Stimulated activated effector memory CD8-positive, alpha-beta T cell treated with anti-CD3 and anti-CD28 coated beads, Interleukin-12 subunit alpha, Interleukin-12 subunit beta, amount 100 ng/mL, for 72 hours (primary cell): ENCODE measurements at regions not wholly inside any gene's neighbourhood (a gene's known extent, or its start where the extent isn't known, plus 50 kb on each side); places are given as distances from the start of the nearest gene placed in this dataset.
"Not testable (repeated sequence)": the region's sequence is repeated elsewhere in the genome, so short reads cannot be mapped to it uniquely, and the experiment has no call there.

Experiments used
- ATAC-seq: fragments of 150-1000 bp; cut with Tn5 transposase; 2 replicates; pipeline ENCODE4 v1.10.0; 2021
- DNase-seq, 2 donors: peaks; one replicate each; pipeline ENCODE4 v3.0.0; 2021 to 2022; ENCODE audit warnings: low spot score in 2 of 2
- H3K27ac Mint-ChIP-seq: one replicate; pipeline ENCODE4 v1.8.0; 2022; ENCODE audit warnings: mild to moderate bottlenecking, mixed read lengths
- H3K36me3 Mint-ChIP-seq: one replicate; pipeline ENCODE4 v1.8.0; 2022; ENCODE audit warnings: mild to moderate bottlenecking, mixed read lengths
- H3K4me1 Mint-ChIP-seq: one replicate; pipeline ENCODE4 v1.8.0; 2022; ENCODE audit warnings: mixed read lengths
- H3K4me3 Mint-ChIP-seq: one replicate; pipeline ENCODE4 v1.8.0; 2022; ENCODE audit warnings: mild to moderate bottlenecking, mixed read lengths
- H3K9me3 Mint-ChIP-seq: one replicate; pipeline ENCODE4 v1.8.0; 2022; ENCODE audit warnings: mixed read lengths

GRCh38 chr13:65744836-65745235, 1485.3 kb downstream of the PCDH9 start:
- Mint-ChIP-seq H3K27ac (no peak overlapping the region), H3K4me1 (no peaks in the 10 kb centered on the region), H3K36me3 (no peaks in the 10 kb centered on the region), H3K4me3 (no peak overlapping the region), H3K9me3 (peaks cover 10% of the 10 kb centered on the region)
- DNase-seq = no peak
- ATAC-seq = no peak

- H3K36me3 Mint-ChIP-seq = no peaks in the 10 kb centered on the region
- DNase-seq (no peak), ATAC-seq (no peak)
- H3K9me3 Mint-ChIP-seq = peaks cover 27% of the 10 kb centered on the region
- H3K4me3 Mint-ChIP-seq = no peak overlapping the region
- H3K4me1 Mint-ChIP-seq = no peaks in the 10 kb centered on the region
- H3K27ac Mint-ChIP-seq = no peak overlapping the region
Measured at GRCh38 chr13:65733110-65733509, 1497.0 kb downstream of the PCDH9 start.

GRCh38 chr13:65727070-65727469, 1503.1 kb downstream of the PCDH9 start:
- Mint-ChIP-seq H3K4me3 (no peak overlapping the region), H3K9me3 (peaks cover 7% of the 10 kb centered on the region), H3K27ac (no peak overlapping the region), H3K4me1 (no peaks in the 10 kb centered on the region), H3K36me3 (no peaks in the 10 kb centered on the region)
- DNase-seq (no peak), ATAC-seq (no peak)

- Mint-ChIP-seq H3K9me3 (peaks cover 4% of the 10 kb centered on the region), H3K36me3 (no peaks in the 10 kb centered on the region), H3K4me1 (no peaks in the 10 kb centered on the region), H3K4me3 (no peak overlapping the region), H3K27ac (no peak overlapping the region)
- ATAC-seq (no peak), DNase-seq (no peak)
Measured at GRCh38 chr13:65725006-65725405, 1505.1 kb downstream of the PCDH9 start.

- Mint-ChIP-seq H3K9me3 (peaks cover 4% of the 10 kb centered on the region), H3K36me3 (no peaks in the 10 kb centered on the region), H3K27ac (no peak overlapping the region), H3K4me1 (no peaks in the 10 kb centered on the region), H3K4me3 (no peak overlapping the region)
- ATAC-seq (no peak), DNase-seq (no peak)
Measured at GRCh38 chr13:65724226-65724625, 1505.9 kb downstream of the PCDH9 start.

- no peak for DNase-seq
- Mint-ChIP-seq H3K36me3 (no peaks in the 10 kb centered on the region), H3K27ac (no peak overlapping the region), H3K9me3 (peaks cover 9% of the 10 kb centered on the region), H3K4me3 (no peak overlapping the region), H3K4me1 (no peaks in the 10 kb centered on the region)
- no peak for ATAC-seq
Measured at GRCh38 chr13:65722506-65722905, 1507.6 kb downstream of the PCDH9 start.

GRCh38 chr13:65719831-65720230, 1510.3 kb downstream of the PCDH9 start:
- Mint-ChIP-seq H3K4me1 (no peaks in the 10 kb centered on the region), H3K36me3 (no peaks in the 10 kb centered on the region), H3K4me3 (no peak overlapping the region), H3K27ac (no peak overlapping the region), H3K9me3 (peaks cover 16% of the 10 kb centered on the region)
- ATAC-seq (no peak), DNase-seq (no peak)

GRCh38 chr13:65710514-65710913, 1519.6 kb downstream of the PCDH9 start:
- ATAC-seq (no peak), DNase-seq (no peak)
- Mint-ChIP-seq H3K36me3 (no peaks in the 10 kb centered on the region), H3K4me3 (no peak overlapping the region), H3K4me1 (no peaks in the 10 kb centered on the region), H3K9me3 (peaks cover 5% of the 10 kb centered on the region), H3K27ac (no peak overlapping the region)

- no peak for ATAC-seq
- Mint-ChIP-seq H3K27ac (no peak overlapping the region), H3K4me1 (no peaks in the 10 kb centered on the region)
Measured at GRCh38 chr13:65697843-65698242, 1532.3 kb downstream of the PCDH9 start.

GRCh38 chr13:65679240-65679639, 1550.9 kb downstream of the PCDH9 start:
- no peaks in the 10 kb centered on the region for H3K36me3 Mint-ChIP-seq
- H3K4me1 Mint-ChIP-seq = no peaks in the 10 kb centered on the region
- ATAC-seq (no peak), DNase-seq (no peak)
- H3K9me3 Mint-ChIP-seq = peaks cover 7% of the 10 kb centered on the region
- H3K4me3 Mint-ChIP-seq = no peak overlapping the region
- H3K27ac Mint-ChIP-seq = no peak overlapping the region

More at GRCh38 chr13:65697843-65698242, 1532.3 kb downstream of the PCDH9 start:
- no peak for DNase-seq
- H3K4me3 Mint-ChIP-seq = no peak overlapping the region
- H3K9me3 Mint-ChIP-seq = peaks cover 5% of the 10 kb centered on the region
- H3K36me3 Mint-ChIP-seq = no peaks in the 10 kb centered on the region

- Mint-ChIP-seq H3K36me3 (no peaks in the 10 kb centered on the region), H3K4me1 (no peaks in the 10 kb centered on the region), H3K9me3 (peaks cover 9% of the 10 kb centered on the region), H3K27ac (no peak overlapping the region), H3K4me3 (no peak overlapping the region)
- no peak for ATAC-seq
- no peak for DNase-seq
Measured at GRCh38 chr13:65677906-65678305, 1552.2 kb downstream of the PCDH9 start.

- not testable (repeated sequence) for H3K36me3 Mint-ChIP-seq, H3K27ac Mint-ChIP-seq, H3K4me3 Mint-ChIP-seq, H3K4me1 Mint-ChIP-seq, DNase-seq, ATAC-seq
- H3K9me3 Mint-ChIP-seq = peaks cover 16% of the 10 kb centered on the region
Measured at GRCh38 chr13:65675383-65675782, 1554.8 kb downstream of the PCDH9 start.

GRCh38 chr13:65670014-65670625, 1560.0 kb downstream of the PCDH9 start:
- Mint-ChIP-seq H3K4me1 (no peaks in the 10 kb centered on the region), H3K36me3 (no peaks in the 10 kb centered on the region), H3K9me3 (peaks cover 27% of the 10 kb centered on the region), H3K4me3 (no peak overlapping the region), H3K27ac (no peak overlapping the region)
- ATAC-seq = no peak
- DNase-seq = no peak

- no peaks in the 10 kb centered on the region for H3K36me3 Mint-ChIP-seq
- no peak overlapping the region for H3K27ac Mint-ChIP-seq
- no peak overlapping the region for H3K4me3 Mint-ChIP-seq
- ATAC-seq = no peak
- H3K4me1 Mint-ChIP-seq = no peaks in the 10 kb centered on the region
- peaks cover 12% of the 10 kb centered on the region for H3K9me3 Mint-ChIP-seq
- DNase-seq = no peak
Measured at GRCh38 chr13:65660731-65661130, 1569.4 kb downstream of the PCDH9 start.

- H3K4me3 Mint-ChIP-seq = no peak overlapping the region
- H3K27ac Mint-ChIP-seq = no peak overlapping the region
- DNase-seq (no peak), ATAC-seq (no peak)
- H3K4me1 Mint-ChIP-seq = no peaks in the 10 kb centered on the region
- no peaks in the 10 kb centered on the region for H3K36me3 Mint-ChIP-seq
- H3K9me3 Mint-ChIP-seq = peaks cover 7% of the 10 kb centered on the region
Measured at GRCh38 chr13:65656740-65657329, 1573.3 kb downstream of the PCDH9 start.

- ATAC-seq (no peak), DNase-seq (no peak)
- Mint-ChIP-seq H3K36me3 (no peaks in the 10 kb centered on the region), H3K4me3 (no peak overlapping the region), H3K27ac (no peak overlapping the region), H3K4me1 (no peaks in the 10 kb centered on the region), H3K9me3 (peaks cover 7% of the 10 kb centered on the region)
Measured at GRCh38 chr13:65653613-65654012, 1576.5 kb downstream of the PCDH9 start.
